Left lung (tissue), 4 donors: ENCODE measurements at regions not wholly inside any gene's neighbourhood (a gene's known extent, or its start where the extent isn't known, plus 50 kb on each side); places are given as distances from the start of the nearest gene placed in this dataset.
"Not testable (repeated sequence)": the region's sequence is repeated elsewhere in the genome, so short reads cannot be mapped to it uniquely, and the experiment has no call there.

ENCODE experiments used
- ATAC-seq: fragments of 200-7000 bp; cut with Tn5 transposase; one replicate; pipeline ENCODE4 v1.9.1; 2020; ENCODE audit warnings: moderate library complexity
- DNase-seq, 4 donors: peaks; one replicate each; pipeline ENCODE4 v3.0.0-alpha.2; 2013 to 2020
- H3K27ac ChIP-seq, 2 donors: fragments of 200-600 bp; sonication (generic) in 1 of 2; one replicate each; pipeline versions ENCODE4 v1.5.0 to v1.8.0; 2020 to 2021
- H3K27me3 ChIP-seq, 2 donors: fragments of 200-600 bp; sonication (generic) in 1 of 2; one replicate each; pipeline versions ENCODE4 v1.5.0 to v1.8.0; 2020 to 2021
- H3K36me3 ChIP-seq, 2 donors: fragments of 200-600 bp; sonication (generic) in 1 of 2; one replicate each; pipeline versions ENCODE4 v1.5.0 to v1.8.0; 2020 to 2021
- H3K4me1 ChIP-seq, 2 donors: fragments of 200-600 bp; one replicate each; pipeline ENCODE4 v1.8.0; 2021
- H3K4me3 ChIP-seq, 2 donors: fragments of 200-600 bp; sonication (generic) in 1 of 2; one replicate each; pipeline versions ENCODE4 v1.5.0 to v1.8.0; 2020 to 2021; ENCODE audit warnings: mild to moderate bottlenecking in 1 of 2
- H3K9me3 ChIP-seq, 2 donors: fragments of 200-600 bp; sonication (generic) in 1 of 2; one replicate each; pipeline versions ENCODE4 v1.5.0 to v1.8.0; 2020 to 2021
- CTCF ChIP-seq, 2 donors: fragments of 200-600 bp; sonication (generic) in 1 of 2; IDR thresholded peaks; one replicate each; pipeline versions ENCODE4 v1.5.0 to v1.8.0; 2021; ENCODE audit warnings: antibody characterized with exemption in 2 of 2
- intact Hi-C, 2 donors: fragments of 100-400 bp; cut with DNase I; formaldehyde crosslinking; loops; one replicate each; pipeline versions ENCODE4 v1.11.2 to v1.14.2; 2022
- donor health status: DM: no; HTN: yes; CAD: no.
- donor health status: DM: no; HTN: no; CAD: no.

GRCh38 chr2:3899536-3900155, 196.3 kb downstream of the DCDC2C start:
- Histone ChIP-seq H3K9me3 (no peaks in the 10 kb centered on the region), H3K27me3 (no peaks in the 10 kb centered on the region), H3K4me3 (no peak overlapping the region), H3K4me1 (no peaks in the 10 kb centered on the region), H3K36me3 (no peaks in the 10 kb centered on the region), H3K27ac (no peak overlapping the region)
- no peak for TF ChIP-seq CTCF (IDR thresholded peaks at IDR 0.05)
- ATAC-seq = no peak
- intact Hi-C loops = no loop called here
- no peak for DNase-seq

- H3K36me3 ChIP-seq = no peaks in the 10 kb centered on the region
- intact Hi-C loops = no loop called here
- H3K4me1 ChIP-seq = no peaks in the 10 kb centered on the region
- DNase-seq (peak in 1 of 4 donors; percentile 3), ATAC-seq (no peak)
- no peak overlapping the region for H3K4me3 ChIP-seq
- no peak for TF ChIP-seq CTCF (IDR thresholded peaks at IDR 0.05)
- H3K9me3 ChIP-seq = peaks cover 0 to 1% of the 10 kb centered on the region in 2 donors
- H3K27me3 ChIP-seq = no peaks in the 10 kb centered on the region
- H3K27ac ChIP-seq = no peak overlapping the region
These were observed 198.8 kb downstream of the DCDC2C start for GRCh38 chr2:3902131-3902530.

GRCh38 chr2:3904061-3904460, 200.7 kb downstream of the DCDC2C start:
- no peak for TF ChIP-seq CTCF (IDR thresholded peaks at IDR 0.05)
- DNase-seq (no peak), ATAC-seq (no peak)
- intact Hi-C loops = no loop called here
- H3K9me3 ChIP-seq = peaks cover 0 to 16% of the 10 kb centered on the region in 2 donors
- H3K36me3 ChIP-seq = no peaks in the 10 kb centered on the region
- no peak overlapping the region for H3K27ac ChIP-seq
- no peaks in the 10 kb centered on the region for H3K4me1 ChIP-seq
- no peak overlapping the region for H3K4me3 ChIP-seq
- H3K27me3 ChIP-seq = no peaks in the 10 kb centered on the region

- H3K4me1 ChIP-seq, intact Hi-C loops, DNase-seq, H3K36me3 ChIP-seq, H3K4me3 ChIP-seq, H3K27ac ChIP-seq, H3K27me3 ChIP-seq, ATAC-seq: not testable (repeated sequence)
- peaks cover 0 to 24% of the 10 kb centered on the region in 2 donors for H3K9me3 ChIP-seq
These were observed 205.1 kb downstream of the DCDC2C start for GRCh38 chr2:3908498-3908897.

- intact Hi-C loops = no loop called here
These were observed 208.6 kb downstream of the DCDC2C start for GRCh38 chr2:3911882-3912455.

More at GRCh38 chr2:3911882-3912455, 208.6 kb downstream of the DCDC2C start:
- Histone ChIP-seq H3K4me3 (no peak overlapping the region), H3K27ac (no peak overlapping the region), H3K36me3 (no peaks in the 10 kb centered on the region), H3K27me3 (no peaks in the 10 kb centered on the region), H3K9me3 (peaks cover 0 to 24% of the 10 kb centered on the region in 2 donors), H3K4me1 (no peaks in the 10 kb centered on the region)
- ATAC-seq (no peak), DNase-seq (no peak)
- TF ChIP-seq CTCF (IDR thresholded peaks at IDR 0.05) = no peak
